PC-3 (cell line): ENCODE measurements at regions not wholly inside any gene's neighbourhood (a gene's known extent, or its start where the extent isn't known, plus 50 kb on each side); places are given as distances from the start of the nearest gene placed in this dataset.

Experiments
- ATAC-seq: fragments of 200-7000 bp; cut with Tn5 transposase; 2 replicates; pipeline ENCODE4 v1.9.1; 2020; ENCODE audit warnings: mild to moderate bottlenecking, moderate library complexity
- BruUV-seq: library from RNA; stranded (reverse); fragments of 400-500 nt; replicated peaks from 2 replicates; lab custom pipeline; 2021; lab: Mats Ljungman, UMichigan
- CTCF ChIA-PET: fragments of 300-600 bp; sonication (Branson Sonifier 250); formaldehyde crosslinking; loops from one replicate; lab custom pipeline; 2022; ENCODE audit warnings: antibody characterized with exemption; lab: Charles Lee
- POLR2A ChIA-PET: fragments of 300-600 bp; sonication (Branson Sonifier 250); formaldehyde crosslinking; loops from one replicate; lab custom pipeline; 2022; ENCODE audit warnings: antibody characterized with exemption; ENCODE audit not compliant: unreplicated experiment; lab: Charles Lee
- DNase-seq: peaks from one replicate; pipeline ENCODE4 v3.0.0-alpha.2; 2015
- H2AFZ ChIP-seq: fragments of 300-600 bp; sonication (generic); 2 replicates; pipeline ENCODE4 v1.6.0; 2016; ENCODE audit warnings: antibody characterized with exemption, low read length
- H3F3A ChIP-seq: fragments of 300-600 bp; sonication (generic); one replicate; pipeline ENCODE4 v1.6.0; 2017; ENCODE audit warnings: antibody characterized with exemption, low read length, control low read depth, mild to moderate bottlenecking; ENCODE audit not compliant: unreplicated experiment
- H3K27ac ChIP-seq: fragments of 300-600 bp; sonication (generic); 2 replicates; pipeline ENCODE4 v1.5.1; 2016; ENCODE audit warnings: mild to moderate bottlenecking, low read length
- H3K27me3 ChIP-seq: fragments of 300-600 bp; sonication (generic); 2 replicates; pipeline ENCODE4 v1.6.1; 2016; ENCODE audit warnings: low read length, mixed read lengths
- H3K36me3 ChIP-seq: fragments of 300-600 bp; sonication (generic); 2 replicates; pipeline ENCODE4 v1.6.1; 2016; ENCODE audit warnings: low read depth, mixed run types, low read length, mixed read lengths
- H3K4me1 ChIP-seq: fragments of 300-600 bp; sonication (generic); 2 replicates; pipeline ENCODE4 v1.5.1; 2016; ENCODE audit warnings: low read length; ENCODE audit not compliant: insufficient read depth
- H3K4me2 ChIP-seq: fragments of 300-600 bp; sonication (generic); 2 replicates; pipeline ENCODE4 v1.6.0; 2016; ENCODE audit warnings: low read length
- H3K4me3 ChIP-seq: fragments of 300-600 bp; sonication (generic); 2 replicates; pipeline ENCODE4 v1.5.1; 2016; ENCODE audit warnings: mild to moderate bottlenecking, low read length, mixed read lengths
- H3K79me2 ChIP-seq: fragments of 300-600 bp; sonication (generic); 2 replicates; pipeline ENCODE4 v1.6.1; 2017; ENCODE audit warnings: low read length, mixed read lengths
- H3K9ac ChIP-seq: fragments of 300-600 bp; sonication (generic); 2 replicates; pipeline ENCODE4 v1.6.0; 2016; ENCODE audit warnings: mild to moderate bottlenecking, low read length
- H3K9me2 ChIP-seq: fragments of 300-600 bp; sonication (generic); replicated peaks from 2 replicates; pipeline ENCODE4 v1.6.1; 2016; ENCODE audit warnings: mixed run types, low read length, mixed read lengths
- H3K9me3 ChIP-seq: fragments of 300-600 bp; sonication (generic); 2 replicates; pipeline ENCODE4 v1.6.1; 2016; ENCODE audit warnings: low read length, mixed read lengths
- H4K20me1 ChIP-seq: fragments of 300-600 bp; sonication (generic); 2 replicates; pipeline ENCODE4 v1.6.1; 2016; ENCODE audit warnings: low read length, mixed read lengths
- CTCF ChIP-seq: fragments of 300-600 bp; sonication (generic); conservative IDR thresholded peaks from 2 replicates; pipeline ENCODE4 v1.5.1; 2017; ENCODE audit warnings: antibody characterized with exemption, low read depth, mild to moderate bottlenecking, low read length
- EZH2 ChIP-seq: fragments of 300-600 bp; sonication (generic); IDR thresholded peaks from one replicate; pipeline ENCODE4 v1.6.1; 2017; ENCODE audit warnings: antibody characterized with exemption, mild to moderate bottlenecking, low read length; ENCODE audit not compliant: unreplicated experiment
- EZH2phosphoT487 ChIP-seq: fragments of 300-600 bp; sonication (generic); IDR thresholded peaks from 2 replicates; pipeline ENCODE4 v1.6.1; 2018; ENCODE audit warnings: mild to moderate bottlenecking, antibody characterized with exemption, low read length, borderline replicate concordance
- intact Hi-C: fragments of 100-400 bp; cut with micrococcal nuclease; formaldehyde crosslinking; loops from 2 replicates; pipeline ENCODE4 v1.9.0; 2023

GRCh38 chr13:79695754-79696153, 214.8 kb downstream of the NDFIP2 start:
- Histone ChIP-seq H3K36me3 (no peaks in the 10 kb centered on the region), H3K9me2 (no peaks in the 10 kb centered on the region), H3K27me3 (no peaks in the 10 kb centered on the region), H3K27ac (no peak overlapping the region), H3K4me3 (no peak overlapping the region), H3F3A (no peaks in the 10 kb centered on the region), H3K4me1 (no peaks in the 10 kb centered on the region), H3K9me3 (no peaks in the 10 kb centered on the region), H4K20me1 (no peaks in the 10 kb centered on the region), H3K79me2 (no peaks in the 10 kb centered on the region), H3K4me2 (no peak overlapping the region), H2AFZ (no peak overlapping the region), H3K9ac (no peak overlapping the region)
- intact Hi-C loops = no loop called here
- CTCF ChIA-PET = no interaction called here
- ATAC-seq (no peak), DNase-seq (no peak)
- BruUV-seq = no TSS peak
- TF ChIP-seq EZH2 = no peak
- TF ChIP-seq CTCF = no peak
- no peak for TF ChIP-seq EZH2phosphoT487
- POLR2A ChIA-PET = no interaction called here

- DNase-seq = no peak
- no peak for TF ChIP-seq CTCF
- TF ChIP-seq EZH2 = no peak
- no peak for TF ChIP-seq EZH2phosphoT487
- no peaks in the 10 kb centered on the region for H4K20me1 ChIP-seq
- no peak for ATAC-seq
- H3K27ac ChIP-seq = no peak overlapping the region
- CTCF ChIA-PET = no interaction called here
- no TSS peak for BruUV-seq
- H3K4me2 ChIP-seq = no peak overlapping the region
- no peaks in the 10 kb centered on the region for H3K4me1 ChIP-seq
- no peak overlapping the region for H3K9ac ChIP-seq
- no peaks in the 10 kb centered on the region for H3F3A ChIP-seq
- POLR2A ChIA-PET = no interaction called here
- H3K27me3 ChIP-seq = no peaks in the 10 kb centered on the region
- H3K9me3 ChIP-seq = no peaks in the 10 kb centered on the region
- H3K4me3 ChIP-seq = no peak overlapping the region
- no peaks in the 10 kb centered on the region for H3K9me2 ChIP-seq
- H3K36me3 ChIP-seq = no peaks in the 10 kb centered on the region
- H2AFZ ChIP-seq = no peak overlapping the region
- intact Hi-C loops = no loop called here
- no peaks in the 10 kb centered on the region for H3K79me2 ChIP-seq
Measured at GRCh38 chr13:79692846-79693245, 211.9 kb downstream of the NDFIP2 start.

GRCh38 chr13:79691826-79692225, 210.9 kb downstream of the NDFIP2 start:
- Histone ChIP-seq H3F3A (no peaks in the 10 kb centered on the region), H3K36me3 (no peaks in the 10 kb centered on the region), H3K27me3 (no peaks in the 10 kb centered on the region), H3K9me2 (no peaks in the 10 kb centered on the region), H3K4me1 (no peaks in the 10 kb centered on the region), H3K79me2 (no peaks in the 10 kb centered on the region), H3K9me3 (no peaks in the 10 kb centered on the region), H4K20me1 (no peaks in the 10 kb centered on the region), H3K4me3 (no peak overlapping the region), H3K9ac (no peak overlapping the region), H2AFZ (no peak overlapping the region), H3K4me2 (no peak overlapping the region), H3K27ac (no peak overlapping the region)
- ATAC-seq = no peak
- no peak for TF ChIP-seq EZH2
- TF ChIP-seq EZH2phosphoT487 = no peak
- no peak for TF ChIP-seq CTCF
- no peak for DNase-seq
- POLR2A ChIA-PET = no interaction called here
- intact Hi-C loops = no loop called here
- CTCF ChIA-PET = no interaction called here
- no TSS peak for BruUV-seq
